GM12864 (cell line): ENCODE measurements at regions not wholly inside any gene's neighbourhood (a gene's known extent, or its start where the extent isn't known, plus 50 kb on each side); places are given as distances from the start of the nearest gene placed in this dataset.

Experiments used
- DNase-seq: peaks from one replicate; pipeline ENCODE4 v3.0.0-alpha.2; 2011; ENCODE audit warnings: low read depth
- H3K4me3 ChIP-seq: 2 replicates; pipeline ENCODE4 v1.5.1; 2011; ENCODE audit warnings: mild to moderate bottlenecking, low read depth, low read length, control low read depth
- TF ChIP-seq, protein P1 (sequence below): IDR thresholded peaks from 2 replicates; pipeline ENCODE4 v1.5.1; 2011; ENCODE audit warnings: low read depth, mild to moderate bottlenecking, moderate library complexity, low read length, control low read depth, inconsistent platforms; ENCODE audit errors: missing control alignments

DNA sequence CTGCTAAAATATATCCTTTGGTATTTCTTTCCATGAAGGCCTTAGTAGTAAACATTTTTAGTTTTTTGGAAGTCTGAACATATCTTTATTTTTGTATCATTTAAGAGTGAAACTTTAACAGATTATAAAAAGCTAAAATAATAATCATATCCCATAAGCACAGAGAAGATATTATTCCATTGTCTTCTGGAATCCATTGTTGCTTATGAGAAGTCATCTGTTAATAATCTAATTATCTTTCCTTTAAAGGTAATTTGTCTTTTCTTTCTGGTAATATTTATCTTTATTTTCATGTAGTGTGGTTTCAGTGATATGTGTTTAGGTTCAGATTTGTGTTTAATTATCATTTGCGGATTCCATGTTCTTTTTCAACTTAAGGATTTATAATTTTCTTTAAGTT lies 261.7 kb downstream of the MSRB3 start:
- H3K4me3 ChIP-seq, result no peak overlapping the region
- TF ChIP-seq, protein P1, sequence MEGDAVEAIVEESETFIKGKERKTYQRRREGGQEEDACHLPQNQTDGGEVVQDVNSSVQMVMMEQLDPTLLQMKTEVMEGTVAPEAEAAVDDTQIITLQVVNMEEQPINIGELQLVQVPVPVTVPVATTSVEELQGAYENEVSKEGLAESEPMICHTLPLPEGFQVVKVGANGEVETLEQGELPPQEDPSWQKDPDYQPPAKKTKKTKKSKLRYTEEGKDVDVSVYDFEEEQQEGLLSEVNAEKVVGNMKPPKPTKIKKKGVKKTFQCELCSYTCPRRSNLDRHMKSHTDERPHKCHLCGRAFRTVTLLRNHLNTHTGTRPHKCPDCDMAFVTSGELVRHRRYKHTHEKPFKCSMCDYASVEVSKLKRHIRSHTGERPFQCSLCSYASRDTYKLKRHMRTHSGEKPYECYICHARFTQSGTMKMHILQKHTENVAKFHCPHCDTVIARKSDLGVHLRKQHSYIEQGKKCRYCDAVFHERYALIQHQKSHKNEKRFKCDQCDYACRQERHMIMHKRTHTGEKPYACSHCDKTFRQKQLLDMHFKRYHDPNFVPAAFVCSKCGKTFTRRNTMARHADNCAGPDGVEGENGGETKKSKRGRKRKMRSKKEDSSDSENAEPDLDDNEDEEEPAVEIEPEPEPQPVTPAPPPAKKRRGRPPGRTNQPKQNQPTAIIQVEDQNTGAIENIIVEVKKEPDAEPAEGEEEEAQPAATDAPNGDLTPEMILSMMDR, result no peak
- DNase-seq, result no peak

DNA sequence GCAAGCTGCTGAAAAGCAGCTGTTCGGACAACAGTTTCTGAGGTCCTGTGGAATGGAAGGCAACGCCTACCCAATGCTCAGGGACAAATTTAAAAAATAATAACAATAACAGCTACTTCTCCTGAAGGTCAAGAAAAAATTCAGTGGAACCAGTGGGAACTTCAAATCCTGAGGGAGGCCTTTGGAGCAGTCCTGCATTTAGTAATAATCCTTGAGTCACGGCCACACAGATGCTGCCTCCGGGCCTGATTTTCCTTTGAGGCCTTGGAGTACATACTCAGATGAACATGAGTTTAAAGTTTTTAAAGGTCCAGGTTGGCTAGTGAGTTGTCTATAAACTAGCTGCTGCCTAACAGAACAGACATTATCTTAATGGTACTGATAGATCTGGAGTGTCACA lies 268.0 kb downstream of the MSRB3 start:
- TF ChIP-seq, protein P1, result no peak
- DNase-seq, result no peak
- no peak overlapping the region for H3K4me3 ChIP-seq

DNA sequence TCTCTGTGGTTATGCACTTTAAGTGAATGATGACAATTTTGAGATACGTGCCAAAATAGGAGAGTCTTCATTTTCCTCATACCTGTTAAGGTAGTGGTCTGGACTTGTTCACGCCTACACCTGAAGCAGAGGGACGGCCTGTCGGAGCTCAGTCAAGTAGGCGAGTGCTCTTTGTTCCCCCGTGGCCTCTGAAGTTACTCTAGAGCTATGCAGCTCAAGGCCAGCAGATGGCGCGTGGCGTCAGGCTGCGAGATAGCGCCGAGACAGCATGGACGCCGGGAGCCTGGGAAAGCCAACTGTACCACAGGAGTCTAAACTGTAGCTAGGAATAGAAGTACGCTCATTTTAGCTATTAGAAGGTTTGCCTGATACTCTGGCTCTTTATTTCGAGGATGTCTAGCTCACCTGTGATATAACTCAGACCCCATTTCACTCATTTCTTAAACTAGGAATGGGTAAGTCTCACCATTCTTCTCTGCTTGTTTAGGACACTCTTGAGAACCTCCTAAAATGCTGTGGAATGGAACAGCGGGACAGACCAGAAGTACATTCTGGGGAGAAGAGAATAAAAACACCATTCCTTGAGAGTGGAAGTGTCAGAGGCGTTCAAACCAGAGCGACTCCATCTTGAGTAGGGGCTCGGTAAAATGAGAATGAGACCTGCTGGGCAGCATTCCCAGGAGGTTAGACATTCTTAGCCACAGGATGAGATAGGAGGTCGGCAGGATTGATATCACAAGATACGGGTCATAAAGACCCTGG lies 267.4 kb upstream of the HMGA2 start:
- no peak overlapping the region for H3K4me3 ChIP-seq
- peak; percentile 24 for DNase-seq
- TF ChIP-seq, protein P1, result peak; percentile 94

DNA sequence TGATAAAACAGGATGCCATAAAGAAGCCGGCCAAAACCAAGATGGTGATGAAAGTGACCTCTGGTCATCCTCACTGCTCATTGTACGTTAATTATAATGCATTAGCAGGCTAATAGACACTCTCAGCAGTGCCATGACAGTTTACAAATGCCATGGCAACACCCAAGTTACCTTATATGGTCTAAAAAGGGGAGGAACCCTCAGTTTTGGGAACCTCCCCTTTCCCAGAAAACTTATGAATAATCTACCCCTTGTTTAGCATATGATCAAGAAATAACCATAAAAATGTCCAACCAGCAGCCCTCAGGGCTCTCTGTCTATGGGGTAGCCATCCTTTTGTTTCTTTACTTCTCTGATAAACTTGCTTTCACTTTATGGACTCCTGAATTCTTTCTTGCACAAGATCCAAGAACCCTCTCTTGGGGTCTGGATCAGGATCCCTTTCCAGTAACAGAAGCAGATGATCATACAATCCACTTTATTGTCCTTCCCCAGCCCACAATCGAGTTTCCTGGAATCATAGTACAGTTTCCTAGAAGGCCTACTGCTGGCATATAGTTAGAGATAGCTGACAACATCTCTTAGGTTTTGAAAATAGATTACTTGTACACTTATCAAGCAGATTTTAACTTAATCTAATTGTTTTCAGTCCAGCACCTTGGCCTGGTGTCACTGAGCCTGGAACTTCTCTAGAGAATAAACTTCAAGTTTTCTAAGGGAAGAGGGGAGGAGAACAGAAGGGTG lies 266.7 kb upstream of the HMGA2 start:
- DNase-seq, result no peak
- H3K4me3 ChIP-seq, result no peak overlapping the region
- TF ChIP-seq, protein P1, result no peak

GRCh38 chr12:65560286-65560685 lies 264.0 kb upstream of the HMGA2 start:
- TF ChIP-seq, protein P1, result no peak
- H3K4me3 ChIP-seq, result no peak overlapping the region
- no peak for DNase-seq

DNA sequence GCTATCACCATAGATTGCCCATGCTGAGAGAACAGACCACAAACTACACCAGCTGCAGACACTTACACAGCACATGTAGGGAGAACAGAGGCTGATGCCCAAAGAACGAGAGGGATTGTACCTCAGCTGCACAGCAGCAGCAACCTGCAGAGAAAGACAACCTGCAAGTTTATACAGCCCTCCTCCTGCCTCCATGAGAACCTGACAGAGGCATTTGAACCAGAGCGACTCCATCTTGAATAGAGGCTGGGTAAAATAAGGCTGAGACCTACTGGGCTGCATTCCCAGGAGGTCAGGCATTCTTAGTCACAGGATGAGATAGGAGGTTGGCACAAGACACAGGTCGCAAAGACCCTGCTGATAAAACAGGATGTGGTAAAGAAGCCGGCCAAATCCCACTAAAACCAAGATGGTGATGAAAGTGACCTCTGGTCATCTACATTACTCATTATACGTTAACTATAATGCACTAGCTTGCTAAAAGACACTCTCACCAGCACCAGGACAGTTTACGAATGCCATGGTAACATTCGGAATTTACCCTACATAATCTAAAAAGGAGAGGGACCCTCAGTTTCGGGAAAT lies 262.4 kb upstream of the HMGA2 start:
- TF ChIP-seq, protein P1, result no peak
- no peak overlapping the region for H3K4me3 ChIP-seq

More for the DNA sequence above, 262.4 kb upstream of the HMGA2 start:
- no peak for DNase-seq
